Nephron (organoid): ENCODE measurements at regions not wholly inside any gene's neighbourhood (a gene's known extent, or its start where the extent isn't known, plus 50 kb on each side); places are given as distances from the start of the nearest gene placed in this dataset.

ENCODE experiments used
- H3K27ac Mint-ChIP-seq, 3 experiments: 2 replicates each; pipeline ENCODE4 v1.8.0; 2020; ENCODE audit warnings: mixed read lengths in 3 of 3, mild to moderate bottlenecking in 2 of 3, moderate library complexity in 1 of 3
- H3K27me3 Mint-ChIP-seq: 2 replicates; pipeline ENCODE4 v1.8.0; 2021; ENCODE audit warnings: low read depth, mild to moderate bottlenecking, moderate library complexity, mixed read lengths
- H3K36me3 Mint-ChIP-seq: 2 replicates; pipeline ENCODE4 v1.8.0; 2020; ENCODE audit warnings: low read depth, mixed read lengths
- H3K4me1 Mint-ChIP-seq: 2 replicates; pipeline ENCODE4 v1.8.0; 2020; ENCODE audit warnings: mixed read lengths
- H3K4me3 Mint-ChIP-seq, 3 experiments: 2 replicates each; pipeline ENCODE4 v1.8.0; 2020; ENCODE audit warnings: mild to moderate bottlenecking in 3 of 3, mixed read lengths in 3 of 3, moderate library complexity in 2 of 3
- H3K9me3 Mint-ChIP-seq: 2 replicates; pipeline ENCODE4 v1.8.0; 2020; ENCODE audit warnings: mixed read lengths
- TF ChIP-seq, protein P1 (sequence below), 3 experiments: fragments of 200-600 bp; sonication (generic); IDR thresholded peaks; one replicate each; pipeline ENCODE4 v1.5.0; 2021; ENCODE audit warnings: antibody characterized with exemption in 3 of 3; ENCODE audit not compliant: unreplicated experiment in 3 of 3

DNA sequence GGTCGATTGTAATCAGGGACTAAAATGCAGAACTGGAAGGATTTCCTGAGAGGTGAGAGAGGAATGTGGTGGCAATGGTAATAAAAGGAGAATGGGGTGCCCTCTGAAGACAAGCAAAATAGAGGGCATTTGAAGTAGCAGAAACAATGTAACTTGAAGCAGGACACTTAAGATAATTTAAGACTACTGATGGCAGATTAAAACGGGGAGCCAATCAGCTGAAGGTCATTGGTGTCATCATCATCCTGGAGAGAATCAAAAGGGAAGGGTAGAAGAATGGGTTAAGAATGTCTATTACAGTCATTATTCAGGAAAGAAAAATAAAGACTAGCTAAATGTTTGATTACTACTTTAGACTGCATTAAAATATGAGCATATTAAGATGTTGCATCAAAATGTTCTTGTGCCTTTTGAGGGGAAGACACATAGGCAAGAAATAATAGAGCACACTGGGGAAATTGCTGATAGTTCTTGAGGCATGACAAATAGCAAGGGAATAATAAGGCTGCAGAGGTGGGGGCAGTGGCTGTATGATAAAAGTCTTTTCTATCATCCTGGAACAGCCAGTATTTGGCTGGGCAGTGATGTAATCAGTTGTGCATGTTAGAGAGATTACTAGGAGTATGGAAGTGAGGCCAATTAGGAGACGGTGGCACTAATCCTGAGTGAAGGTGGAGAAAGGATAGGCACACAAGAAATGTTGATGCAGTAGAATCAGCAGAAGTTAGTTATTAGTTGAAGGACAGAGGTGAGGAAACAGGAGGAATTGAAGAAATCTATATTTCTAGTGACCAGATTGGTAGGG lies 60.2 kb downstream of the CCDC71L start:
- Mint-ChIP-seq H3K36me3 (no peaks in the 10 kb centered on the region), H3K4me1 (no peaks in the 10 kb centered on the region), H3K27me3 (no peaks in the 10 kb centered on the region), H3K27ac (no peak overlapping the region), H3K4me3 (no peak overlapping the region), H3K9me3 (no peaks in the 10 kb centered on the region)
- TF ChIP-seq, protein P1, sequence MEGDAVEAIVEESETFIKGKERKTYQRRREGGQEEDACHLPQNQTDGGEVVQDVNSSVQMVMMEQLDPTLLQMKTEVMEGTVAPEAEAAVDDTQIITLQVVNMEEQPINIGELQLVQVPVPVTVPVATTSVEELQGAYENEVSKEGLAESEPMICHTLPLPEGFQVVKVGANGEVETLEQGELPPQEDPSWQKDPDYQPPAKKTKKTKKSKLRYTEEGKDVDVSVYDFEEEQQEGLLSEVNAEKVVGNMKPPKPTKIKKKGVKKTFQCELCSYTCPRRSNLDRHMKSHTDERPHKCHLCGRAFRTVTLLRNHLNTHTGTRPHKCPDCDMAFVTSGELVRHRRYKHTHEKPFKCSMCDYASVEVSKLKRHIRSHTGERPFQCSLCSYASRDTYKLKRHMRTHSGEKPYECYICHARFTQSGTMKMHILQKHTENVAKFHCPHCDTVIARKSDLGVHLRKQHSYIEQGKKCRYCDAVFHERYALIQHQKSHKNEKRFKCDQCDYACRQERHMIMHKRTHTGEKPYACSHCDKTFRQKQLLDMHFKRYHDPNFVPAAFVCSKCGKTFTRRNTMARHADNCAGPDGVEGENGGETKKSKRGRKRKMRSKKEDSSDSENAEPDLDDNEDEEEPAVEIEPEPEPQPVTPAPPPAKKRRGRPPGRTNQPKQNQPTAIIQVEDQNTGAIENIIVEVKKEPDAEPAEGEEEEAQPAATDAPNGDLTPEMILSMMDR (IDR thresholded peaks at IDR 0.05; ENCODE audit: unreplicated experiment in 3 of 3): no peak

- TF ChIP-seq, protein P1 (IDR thresholded peaks at IDR 0.05; ENCODE audit: unreplicated experiment in 3 of 3): no peak
- H3K4me1 Mint-ChIP-seq: no peaks in the 10 kb centered on the region
- no peak overlapping the region for H3K27ac Mint-ChIP-seq
- no peaks in the 10 kb centered on the region for H3K27me3 Mint-ChIP-seq
- H3K4me3 Mint-ChIP-seq: peak overlapping the region in 2 of 3 experiments; percentile 22 to 78
- H3K9me3 Mint-ChIP-seq: no peaks in the 10 kb centered on the region
- H3K36me3 Mint-ChIP-seq: no peaks in the 10 kb centered on the region
Observed at GRCh38 chr7:106599343-106599698, 61.6 kb downstream of the CCDC71L start.

- no peaks in the 10 kb centered on the region for H3K36me3 Mint-ChIP-seq
- no peaks in the 10 kb centered on the region for H3K27me3 Mint-ChIP-seq
- TF ChIP-seq, protein P1 (IDR thresholded peaks at IDR 0.05; ENCODE audit: unreplicated experiment in 3 of 3): no peak
- H3K4me1 Mint-ChIP-seq: no peaks in the 10 kb centered on the region
- no peaks in the 10 kb centered on the region for H3K9me3 Mint-ChIP-seq
- peak overlapping the region; percentile 78 to 85 (median 84) for H3K4me3 Mint-ChIP-seq
- H3K27ac Mint-ChIP-seq: peak overlapping the region in 1 of 3 experiments; percentile 62
Observed at GRCh38 chr7:106598663-106599342, 62.2 kb downstream of the CCDC71L start.

GRCh38 chr7:106597751-106598546 lies 63.0 kb downstream of the CCDC71L start:
- Mint-ChIP-seq H3K36me3 (no peaks in the 10 kb centered on the region), H3K4me3 (peak overlapping the region in 1 of 3 experiments; percentile 56), H3K27me3 (no peaks in the 10 kb centered on the region), H3K9me3 (no peaks in the 10 kb centered on the region), H3K4me1 (no peaks in the 10 kb centered on the region), H3K27ac (no peak overlapping the region)
- TF ChIP-seq, protein P1 (IDR thresholded peaks at IDR 0.05; ENCODE audit: unreplicated experiment in 3 of 3): no peak

DNA sequence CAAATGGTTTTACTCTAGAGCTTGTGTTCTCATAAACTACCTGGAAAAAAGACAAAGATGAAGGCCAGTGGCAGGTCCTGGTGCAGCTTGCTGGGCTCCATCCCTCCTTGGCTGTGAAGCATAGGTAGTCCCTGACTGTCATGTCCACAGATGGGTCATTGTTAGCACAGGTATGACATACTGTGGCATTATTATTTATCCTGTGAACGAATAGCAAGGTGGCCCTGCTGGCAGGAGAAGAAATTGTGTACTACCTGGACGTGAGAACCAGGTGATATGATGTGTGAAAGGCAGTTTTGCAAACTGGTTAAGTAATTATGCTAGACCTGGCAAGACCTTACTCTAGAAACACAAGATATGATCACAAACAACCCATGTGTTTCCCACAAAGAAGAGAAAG lies 63.9 kb downstream of the CCDC71L start:
- Mint-ChIP-seq H3K27me3 (no peaks in the 10 kb centered on the region), H3K9me3 (no peaks in the 10 kb centered on the region), H3K36me3 (no peaks in the 10 kb centered on the region), H3K27ac (no peak overlapping the region), H3K4me3 (no peak overlapping the region), H3K4me1 (no peaks in the 10 kb centered on the region)
- TF ChIP-seq, protein P1 (IDR thresholded peaks at IDR 0.05; ENCODE audit: unreplicated experiment in 3 of 3): no peak
